ENCODE measurements at regions not wholly inside any gene's neighbourhood (a gene's known extent, or its start where the extent isn't known, plus 50 kb on each side); places are given as distances from the start of the nearest gene placed in this dataset.

- H3K9ac ChIP-seq (ENCODE audit: low read length in 2 of 2), result no peak overlapping the region
Observed at GRCh38 chr9:117775591-117775990, 71.4 kb downstream of the TLR4 start.

GRCh38 chr9:117777823-117778222, 73.6 kb downstream of the TLR4 start:
- Histone ChIP-seq H3K36me3 (ENCODE audit: control insufficient read depth in 2 of 2, insufficient read depth in 2 of 2, low read length in 2 of 2) (no peaks in the 10 kb centered on the region), H3K4me3 (ENCODE audit: low read length in 2 of 2) (no peak overlapping the region), H3K27ac (ENCODE audit: low read length) (no peak overlapping the region), H3K4me1 (ENCODE audit: control insufficient read depth, insufficient read depth, low read length) (no peaks in the 10 kb centered on the region), H3K9ac (ENCODE audit: low read length in 2 of 2) (no peak overlapping the region), H3K9me3 (ENCODE audit: control insufficient read depth in 2 of 2, low read length in 2 of 2) (no peaks in the 10 kb centered on the region), H3K27me3 (ENCODE audit: control insufficient read depth in 1 of 2, insufficient read depth in 2 of 2, low read length in 2 of 2) (no peaks in the 10 kb centered on the region)

More at GRCh38 chr9:117775591-117775990, 71.4 kb downstream of the TLR4 start:
- no peak overlapping the region for H3K4me3 ChIP-seq (ENCODE audit: low read length in 2 of 2)
- H3K4me1 ChIP-seq (ENCODE audit: control insufficient read depth, insufficient read depth, low read length), result no peaks in the 10 kb centered on the region
- H3K36me3 ChIP-seq (ENCODE audit: control insufficient read depth in 2 of 2, insufficient read depth in 2 of 2, low read length in 2 of 2), result no peaks in the 10 kb centered on the region
- H3K27ac ChIP-seq (ENCODE audit: low read length), result no peak overlapping the region
- no peaks in the 10 kb centered on the region for H3K9me3 ChIP-seq (ENCODE audit: control insufficient read depth in 2 of 2, low read length in 2 of 2)
- no peaks in the 10 kb centered on the region for H3K27me3 ChIP-seq (ENCODE audit: control insufficient read depth in 1 of 2, insufficient read depth in 2 of 2, low read length in 2 of 2)

- Histone ChIP-seq H3K9me3 (ENCODE audit: control insufficient read depth in 2 of 2, low read length in 2 of 2) (no peaks in the 10 kb centered on the region), H3K27ac (ENCODE audit: low read length) (no peak overlapping the region), H3K9ac (ENCODE audit: low read length in 2 of 2) (no peak overlapping the region), H3K4me1 (ENCODE audit: control insufficient read depth, insufficient read depth, low read length) (no peaks in the 10 kb centered on the region), H3K27me3 (ENCODE audit: control insufficient read depth in 1 of 2, insufficient read depth in 2 of 2, low read length in 2 of 2) (no peaks in the 10 kb centered on the region), H3K4me3 (ENCODE audit: low read length in 2 of 2) (no peak overlapping the region), H3K36me3 (ENCODE audit: control insufficient read depth in 2 of 2, insufficient read depth in 2 of 2, low read length in 2 of 2) (no peaks in the 10 kb centered on the region)
Observed at GRCh38 chr9:117779760-117780159, 75.6 kb downstream of the TLR4 start.

GRCh38 chr9:117782931-117783788, 79.0 kb downstream of the TLR4 start:
- Histone ChIP-seq H3K27ac (ENCODE audit: low read length) (no peak overlapping the region), H3K9ac (ENCODE audit: low read length in 2 of 2) (peak overlapping the region; percentile 14 to 17), H3K4me3 (ENCODE audit: low read length in 2 of 2) (peak overlapping the region; percentile 45 to 68)

GRCh38 chr9:117783828-117784227, 79.6 kb downstream of the TLR4 start:
- no peaks in the 10 kb centered on the region for H3K27me3 ChIP-seq (ENCODE audit: control insufficient read depth in 1 of 2, insufficient read depth in 2 of 2, low read length in 2 of 2)
- H3K4me1 ChIP-seq (ENCODE audit: control insufficient read depth, insufficient read depth, low read length), result no peaks in the 10 kb centered on the region
- H3K4me3 ChIP-seq (ENCODE audit: low read length in 2 of 2), result no peak overlapping the region
- H3K27ac ChIP-seq (ENCODE audit: low read length), result no peak overlapping the region
- H3K36me3 ChIP-seq (ENCODE audit: control insufficient read depth in 2 of 2, insufficient read depth in 2 of 2, low read length in 2 of 2), result no peaks in the 10 kb centered on the region
- no peak overlapping the region for H3K9ac ChIP-seq (ENCODE audit: low read length in 2 of 2)
- no peaks in the 10 kb centered on the region for H3K9me3 ChIP-seq (ENCODE audit: control insufficient read depth in 2 of 2, low read length in 2 of 2)

More at GRCh38 chr9:117782931-117783788, 79.0 kb downstream of the TLR4 start:
- Histone ChIP-seq H3K36me3 (ENCODE audit: control insufficient read depth in 2 of 2, insufficient read depth in 2 of 2, low read length in 2 of 2) (no peaks in the 10 kb centered on the region), H3K4me1 (ENCODE audit: control insufficient read depth, insufficient read depth, low read length) (no peaks in the 10 kb centered on the region), H3K9me3 (ENCODE audit: control insufficient read depth in 2 of 2, low read length in 2 of 2) (no peaks in the 10 kb centered on the region), H3K27me3 (ENCODE audit: control insufficient read depth in 1 of 2, insufficient read depth in 2 of 2, low read length in 2 of 2) (no peaks in the 10 kb centered on the region)

DNA sequence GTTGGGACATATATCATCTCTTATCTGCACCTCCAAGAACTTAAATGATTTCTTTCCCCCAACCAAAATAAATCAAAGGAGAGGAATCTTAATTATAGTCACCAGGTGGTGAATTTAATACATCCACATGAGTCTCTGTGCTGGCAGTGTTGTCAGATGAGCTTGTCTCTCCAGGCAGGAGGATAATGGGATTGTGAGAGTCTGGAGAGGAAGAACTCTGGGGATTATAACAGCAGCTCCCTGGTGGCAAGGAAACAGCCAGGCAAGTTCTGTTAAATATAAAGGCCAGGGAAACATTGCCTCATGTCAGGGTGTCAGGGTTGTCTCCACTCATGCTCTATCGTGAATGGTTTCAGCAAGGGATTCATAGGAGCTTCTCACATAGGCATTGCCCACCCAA, 80.8 kb downstream of the TLR4 start:
- H3K4me1 ChIP-seq (ENCODE audit: control insufficient read depth, insufficient read depth, low read length), result no peaks in the 10 kb centered on the region
- H3K9me3 ChIP-seq (ENCODE audit: control insufficient read depth in 2 of 2, low read length in 2 of 2), result no peaks in the 10 kb centered on the region
- H3K9ac ChIP-seq (ENCODE audit: low read length in 2 of 2), result no peak overlapping the region
- H3K4me3 ChIP-seq (ENCODE audit: low read length in 2 of 2), result no peak overlapping the region
- no peak overlapping the region for H3K27ac ChIP-seq (ENCODE audit: low read length)
- no peaks in the 10 kb centered on the region for H3K27me3 ChIP-seq (ENCODE audit: control insufficient read depth in 1 of 2, insufficient read depth in 2 of 2, low read length in 2 of 2)
- no peaks in the 10 kb centered on the region for H3K36me3 ChIP-seq (ENCODE audit: control insufficient read depth in 2 of 2, insufficient read depth in 2 of 2, low read length in 2 of 2)

GRCh38 chr9:117787746-117788145, 83.5 kb downstream of the TLR4 start:
- Histone ChIP-seq H3K27ac (ENCODE audit: low read length) (no peak overlapping the region), H3K4me1 (ENCODE audit: control insufficient read depth, insufficient read depth, low read length) (no peaks in the 10 kb centered on the region), H3K4me3 (ENCODE audit: low read length in 2 of 2) (no peak overlapping the region), H3K36me3 (ENCODE audit: control insufficient read depth in 2 of 2, insufficient read depth in 2 of 2, low read length in 2 of 2) (no peaks in the 10 kb centered on the region), H3K27me3 (ENCODE audit: control insufficient read depth in 1 of 2, insufficient read depth in 2 of 2, low read length in 2 of 2) (no peaks in the 10 kb centered on the region), H3K9ac (ENCODE audit: low read length in 2 of 2) (no peak overlapping the region), H3K9me3 (ENCODE audit: control insufficient read depth in 2 of 2, low read length in 2 of 2) (peaks cover 0 to 2% of the 10 kb centered on the region in 2 donors)

DNA sequence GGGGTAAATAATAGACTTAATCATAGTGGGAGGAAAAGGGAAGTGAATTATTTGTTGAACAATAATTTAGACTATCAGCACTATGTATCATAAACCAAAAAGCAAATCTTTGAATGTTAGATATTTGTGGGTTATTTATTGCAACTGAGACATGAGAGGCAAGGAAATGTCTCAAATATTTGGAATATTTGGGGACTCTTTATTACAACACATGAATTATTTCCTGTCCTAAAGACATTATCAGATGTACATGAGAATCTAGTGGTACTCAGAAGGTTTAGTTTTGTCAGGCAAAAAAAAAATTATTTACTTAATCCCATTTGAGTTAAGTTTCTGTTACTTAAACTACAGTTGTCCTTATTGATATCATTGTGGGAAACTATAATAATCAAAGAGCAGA, 91.1 kb downstream of the TLR4 start:
- H3K4me3 ChIP-seq (ENCODE audit: low read length in 2 of 2), result no peak overlapping the region
- no peaks in the 10 kb centered on the region for H3K27me3 ChIP-seq (ENCODE audit: control insufficient read depth in 1 of 2, insufficient read depth in 2 of 2, low read length in 2 of 2)
- H3K9ac ChIP-seq (ENCODE audit: low read length in 2 of 2), result no peak overlapping the region
- peaks cover 0 to 2% of the 10 kb centered on the region in 2 donors for H3K9me3 ChIP-seq (ENCODE audit: control insufficient read depth in 2 of 2, low read length in 2 of 2)
- H3K36me3 ChIP-seq (ENCODE audit: control insufficient read depth in 2 of 2, insufficient read depth in 2 of 2, low read length in 2 of 2), result no peaks in the 10 kb centered on the region
- no peak overlapping the region for H3K27ac ChIP-seq (ENCODE audit: low read length)
- no peaks in the 10 kb centered on the region for H3K4me1 ChIP-seq (ENCODE audit: control insufficient read depth, insufficient read depth, low read length)

DNA sequence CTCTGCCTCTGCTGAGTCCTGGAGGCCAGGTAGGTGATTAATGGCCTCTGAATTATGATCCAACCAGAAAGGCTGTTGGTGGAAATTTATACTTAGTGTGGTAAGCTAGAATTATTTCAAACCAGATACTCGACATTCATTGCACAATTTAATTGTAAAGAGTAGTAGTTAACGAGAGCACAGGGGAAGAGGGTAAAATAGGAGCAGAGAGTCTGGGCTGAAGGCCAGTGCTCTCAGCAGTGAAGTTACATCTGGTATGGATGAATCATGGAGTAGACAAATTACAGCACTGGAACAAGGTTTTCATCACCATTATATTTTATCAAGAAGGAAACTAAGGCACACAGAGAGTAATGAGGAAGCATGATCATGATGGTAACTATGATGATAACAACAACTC, 92.5 kb downstream of the TLR4 start:
- Histone ChIP-seq H3K9me3 (ENCODE audit: control insufficient read depth in 2 of 2, low read length in 2 of 2) (no peaks in the 10 kb centered on the region), H3K9ac (ENCODE audit: low read length in 2 of 2) (no peak overlapping the region), H3K4me3 (ENCODE audit: low read length in 2 of 2) (no peak overlapping the region), H3K36me3 (ENCODE audit: control insufficient read depth in 2 of 2, insufficient read depth in 2 of 2, low read length in 2 of 2) (no peaks in the 10 kb centered on the region), H3K4me1 (ENCODE audit: control insufficient read depth, insufficient read depth, low read length) (no peaks in the 10 kb centered on the region), H3K27me3 (ENCODE audit: control insufficient read depth in 1 of 2, insufficient read depth in 2 of 2, low read length in 2 of 2) (no peaks in the 10 kb centered on the region), H3K27ac (ENCODE audit: low read length) (no peak overlapping the region)

DNA sequence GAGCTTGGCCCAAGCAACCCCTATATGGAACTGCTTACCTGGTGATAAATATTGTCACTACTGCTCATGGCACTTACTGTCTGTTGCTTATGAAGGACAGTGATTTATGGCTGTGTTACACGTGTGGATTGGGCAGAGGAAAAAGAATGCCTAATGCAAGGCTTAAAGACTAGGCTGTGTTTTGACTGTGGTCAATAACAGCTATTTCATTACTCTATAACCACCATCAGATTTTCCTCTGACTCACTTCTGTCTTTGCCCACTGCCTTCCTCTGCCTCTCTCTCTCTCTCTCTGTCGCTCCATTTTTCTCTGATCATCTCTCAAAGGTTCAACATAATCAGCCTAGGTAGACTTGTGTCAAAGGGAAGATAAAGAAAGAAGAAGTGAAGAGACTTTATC, 96.2 kb downstream of the TLR4 start:
- no peak overlapping the region for H3K4me3 ChIP-seq (ENCODE audit: low read length in 2 of 2)
- H3K9ac ChIP-seq (ENCODE audit: low read length in 2 of 2), result no peak overlapping the region
- H3K4me1 ChIP-seq (ENCODE audit: control insufficient read depth, insufficient read depth, low read length), result no peaks in the 10 kb centered on the region
- H3K27ac ChIP-seq (ENCODE audit: low read length), result no peak overlapping the region
- no peaks in the 10 kb centered on the region for H3K27me3 ChIP-seq (ENCODE audit: control insufficient read depth in 1 of 2, insufficient read depth in 2 of 2, low read length in 2 of 2)
- H3K36me3 ChIP-seq (ENCODE audit: control insufficient read depth in 2 of 2, insufficient read depth in 2 of 2, low read length in 2 of 2), result no peaks in the 10 kb centered on the region
- no peaks in the 10 kb centered on the region for H3K9me3 ChIP-seq (ENCODE audit: control insufficient read depth in 2 of 2, low read length in 2 of 2)

GRCh38 chr9:117809751-117810150, 105.5 kb downstream of the TLR4 start:
- no peaks in the 10 kb centered on the region for H3K4me1 ChIP-seq (ENCODE audit: control insufficient read depth, insufficient read depth, low read length)
- H3K9ac ChIP-seq (ENCODE audit: low read length in 2 of 2), result no peak overlapping the region
- H3K4me3 ChIP-seq (ENCODE audit: low read length in 2 of 2), result no peak overlapping the region
- H3K36me3 ChIP-seq (ENCODE audit: control insufficient read depth in 2 of 2, insufficient read depth in 2 of 2, low read length in 2 of 2), result no peaks in the 10 kb centered on the region
- peaks cover 0 to 3% of the 10 kb centered on the region in 2 donors for H3K9me3 ChIP-seq (ENCODE audit: control insufficient read depth in 2 of 2, low read length in 2 of 2)
- peaks cover 0 to 3% of the 10 kb centered on the region in 2 donors for H3K27me3 ChIP-seq (ENCODE audit: control insufficient read depth in 1 of 2, insufficient read depth in 2 of 2, low read length in 2 of 2)
- no peak overlapping the region for H3K27ac ChIP-seq (ENCODE audit: low read length)

Data from stomach smooth muscle (tissue), 2 donors.